IMR-90 (cell line): ENCODE measurements at regions not wholly inside any gene's neighbourhood (a gene's known extent, or its start where the extent isn't known, plus 50 kb on each side); places are given as distances from the start of the nearest gene placed in this dataset.

Experiments used
- CTCF ChIP-seq: conservative IDR thresholded peaks from 2 replicates; pipeline ENCODE4 v1.5.1; 2012; ENCODE audit warnings: mild to moderate bottlenecking, low read depth, low read length, improper control_type of control experiment
- MXI1 ChIP-seq: IDR thresholded peaks from 2 replicates; pipeline ENCODE4 v1.6.1; 2012; ENCODE audit warnings: low read depth, mild to moderate bottlenecking, low read length, moderate library complexity, borderline replicate concordance
- POLR2A ChIP-seq: IDR thresholded peaks from 2 replicates; pipeline ENCODE4 v1.6.1; 2012; ENCODE audit warnings: mild to moderate bottlenecking, low read depth, low read length

- TF ChIP-seq CTCF (no peak), POLR2A (no peak), MXI1 (no peak)
Measured at GRCh38 chr2:33949371-33949770, 350.3 kb upstream of the FAM98A start.
